DOHH2 (cell line): ENCODE measurements at regions not wholly inside any gene's neighbourhood (a gene's known extent, or its start where the extent isn't known, plus 50 kb on each side); places are given as distances from the start of the nearest gene placed in this dataset.

ENCODE experiments used
- H3F3A ChIP-seq: fragments of 200-600 bp; sonication (generic), shearing (Covaris generic); 2 replicates; pipeline ENCODE4 v1.6.0; 2016; ENCODE audit warnings: antibody characterized with exemption, mild to moderate bottlenecking; ENCODE audit not compliant: control insufficient read depth, insufficient read depth
- H3K27ac ChIP-seq: fragments of 200-600 bp; sonication (generic); 2 replicates; pipeline ENCODE4 v1.5.1; 2014; ENCODE audit warnings: low read depth, mild to moderate bottlenecking, low read length, moderate library complexity
- H3K27me3 ChIP-seq: fragments of 200-600 bp; sonication (generic); 2 replicates; pipeline ENCODE4 v1.6.1; 2014; ENCODE audit warnings: mild to moderate bottlenecking, low read length, mixed read lengths; ENCODE audit not compliant: control insufficient read depth
- H3K36me3 ChIP-seq: fragments of 200-600 bp; sonication (generic); 2 replicates; pipeline ENCODE4 v1.6.1; 2014; ENCODE audit warnings: mild to moderate bottlenecking, low read length, moderate library complexity, mixed read lengths; ENCODE audit not compliant: control insufficient read depth
- H3K4me1 ChIP-seq: fragments of 200-600 bp; sonication (generic); 2 replicates; pipeline ENCODE4 v1.6.1; 2014; ENCODE audit warnings: mild to moderate bottlenecking, low read length, mixed read lengths; ENCODE audit not compliant: control insufficient read depth
- H3K4me2 ChIP-seq: fragments of 200-600 bp; sonication (generic); 2 replicates; pipeline ENCODE4 v1.6.0; 2014; ENCODE audit warnings: mild to moderate bottlenecking, low read length, moderate library complexity
- H3K4me3 ChIP-seq: fragments of 200-600 bp; sonication (generic); 2 replicates; pipeline ENCODE4 v1.5.1; 2014; ENCODE audit warnings: mild to moderate bottlenecking, low read length, mixed read lengths
- H3K79me2 ChIP-seq: fragments of 200-600 bp; sonication (generic); 2 replicates; pipeline ENCODE4 v1.6.1; 2014; ENCODE audit warnings: mild to moderate bottlenecking, low read length, mixed read lengths; ENCODE audit not compliant: control insufficient read depth
- H3K9me2 ChIP-seq: fragments of 200-600 bp; sonication (generic); replicated peaks from 2 replicates; pipeline ENCODE4 v1.6.1; 2014; ENCODE audit warnings: mild to moderate bottlenecking, low read length, mixed read lengths; ENCODE audit not compliant: control insufficient read depth
- H3K9me3 ChIP-seq: fragments of 200-600 bp; sonication (generic); 2 replicates; pipeline ENCODE4 v1.6.1; 2014; ENCODE audit warnings: antibody characterized with exemption, low read length, mixed read lengths; ENCODE audit not compliant: control insufficient read depth, insufficient read depth
- H4K20me1 ChIP-seq: fragments of 200-600 bp; sonication (generic); 2 replicates; pipeline ENCODE4 v1.6.0; 2014; ENCODE audit warnings: low read depth, mild to moderate bottlenecking, antibody characterized with exemption, low read length, moderate library complexity; ENCODE audit not compliant: control insufficient read depth, insufficient read depth
- CTCF ChIP-seq: fragments of 200-600 bp; sonication (generic); IDR thresholded peaks from one replicate; pipeline ENCODE4 v1.5.1; 2014; ENCODE audit warnings: antibody characterized with exemption, mild to moderate bottlenecking, low read depth, low read length; ENCODE audit not compliant: poor library complexity, severe bottlenecking
- EZH2phosphoT487 ChIP-seq: fragments of 200-600 bp; sonication (generic); IDR thresholded peaks from 2 replicates; pipeline ENCODE4 v1.6.1; 2017; ENCODE audit warnings: borderline replicate concordance, mild to moderate bottlenecking, antibody characterized with exemption, low read length, moderate library complexity, mixed read lengths

GRCh38 chr6:112634376-112634775, 287.2 kb downstream of the RFPL4B start:
- no peak for TF ChIP-seq CTCF
- TF ChIP-seq EZH2phosphoT487, result no peak
- H3K79me2 ChIP-seq, result no peaks in the 10 kb centered on the region
- no peaks in the 10 kb centered on the region for H3K9me2 ChIP-seq
- no peaks in the 10 kb centered on the region for H4K20me1 ChIP-seq
- H3F3A ChIP-seq, result no peaks in the 10 kb centered on the region
- H3K4me2 ChIP-seq, result no peak overlapping the region
- H3K4me3 ChIP-seq, result no peak overlapping the region
- no peaks in the 10 kb centered on the region for H3K4me1 ChIP-seq
- no peaks in the 10 kb centered on the region for H3K9me3 ChIP-seq
- H3K27me3 ChIP-seq, result no peaks in the 10 kb centered on the region
- no peak overlapping the region for H3K27ac ChIP-seq
- H3K36me3 ChIP-seq, result no peaks in the 10 kb centered on the region

GRCh38 chr6:112636650-112637262, 289.6 kb downstream of the RFPL4B start:
- H3K79me2 ChIP-seq, result no peaks in the 10 kb centered on the region
- H3K9me2 ChIP-seq, result no peaks in the 10 kb centered on the region
- no peak overlapping the region for H3K4me2 ChIP-seq
- no peaks in the 10 kb centered on the region for H4K20me1 ChIP-seq
- no peaks in the 10 kb centered on the region for H3K9me3 ChIP-seq
- no peak for TF ChIP-seq EZH2phosphoT487
- no peak for TF ChIP-seq CTCF
- no peak overlapping the region for H3K27ac ChIP-seq
- H3K4me3 ChIP-seq, result no peak overlapping the region
- H3K4me1 ChIP-seq, result no peaks in the 10 kb centered on the region
- no peaks in the 10 kb centered on the region for H3K27me3 ChIP-seq
- H3F3A ChIP-seq, result no peaks in the 10 kb centered on the region
- no peaks in the 10 kb centered on the region for H3K36me3 ChIP-seq

GRCh38 chr6:112639391-112639831, 292.3 kb downstream of the RFPL4B start:
- Histone ChIP-seq H3K27me3 (no peaks in the 10 kb centered on the region), H3K9me3 (no peaks in the 10 kb centered on the region), H3K4me3 (no peak overlapping the region), H3K36me3 (no peaks in the 10 kb centered on the region), H3K27ac (no peak overlapping the region), H3F3A (no peaks in the 10 kb centered on the region), H3K9me2 (no peaks in the 10 kb centered on the region), H3K4me1 (no peaks in the 10 kb centered on the region), H4K20me1 (no peaks in the 10 kb centered on the region), H3K4me2 (no peak overlapping the region), H3K79me2 (no peaks in the 10 kb centered on the region)
- TF ChIP-seq CTCF, result no peak
- TF ChIP-seq EZH2phosphoT487, result no peak
